Fibroblast of skin of right quadriceps (primary cell): ENCODE measurements at regions not wholly inside any gene's neighbourhood (a gene's known extent, or its start where the extent isn't known, plus 50 kb on each side); places are given as distances from the start of the nearest gene placed in this dataset.
"Not testable (repeated sequence)": the region's sequence is repeated elsewhere in the genome, so short reads cannot be mapped to it uniquely, and the experiment has no call there.

Source experiments
- DNase-seq: peaks from one replicate; pipeline ENCODE4 v3.0.0-alpha.2; 2013

- no peak for DNase-seq
Observed at GRCh38 chr1:189697113-189697512, 780.6 kb downstream of the BRINP3 start.

- no peak for DNase-seq
Observed at GRCh38 chr1:189701606-189702005, 776.1 kb downstream of the BRINP3 start.

- DNase-seq, result no peak
Observed at GRCh38 chr1:189706594-189706993, 771.1 kb downstream of the BRINP3 start.

- DNase-seq, result no peak
Observed at GRCh38 chr1:189708674-189709073, 769.0 kb downstream of the BRINP3 start.

GRCh38 chr1:189718147-189718795, 759.4 kb downstream of the BRINP3 start:
- not testable (repeated sequence) for DNase-seq

GRCh38 chr1:189726806-189727205, 750.9 kb downstream of the BRINP3 start:
- no peak for DNase-seq

- DNase-seq, result no peak
Observed at GRCh38 chr1:189751311-189751710, 726.4 kb downstream of the BRINP3 start.

- DNase-seq, result no peak
Observed at GRCh38 chr1:189752461-189752995, 725.1 kb downstream of the BRINP3 start.

GRCh38 chr1:189755100-189755499, 722.6 kb downstream of the BRINP3 start:
- DNase-seq, result not testable (repeated sequence)

- no peak for DNase-seq
Observed at GRCh38 chr1:189764391-189765320, 713.0 kb downstream of the BRINP3 start.

- peak; percentile 1 for DNase-seq
Observed at GRCh38 chr1:189769448-189769847, 708.2 kb downstream of the BRINP3 start.

- DNase-seq, result no peak
Observed at GRCh38 chr1:189774721-189775287, 702.9 kb downstream of the BRINP3 start.

- peak; percentile 79 for DNase-seq
Observed at GRCh38 chr1:189775343-189775742, 702.3 kb downstream of the BRINP3 start.

- DNase-seq, result no peak
Observed at GRCh38 chr1:189779034-189779433, 698.6 kb downstream of the BRINP3 start.

- DNase-seq, result no peak
Observed at GRCh38 chr1:189782295-189782694, 695.4 kb downstream of the BRINP3 start.

- DNase-seq, result peak; percentile 4
Observed at GRCh38 chr1:189783456-189783855, 694.2 kb downstream of the BRINP3 start.

- DNase-seq, result no peak
Observed at GRCh38 chr1:189786761-189787160, 690.9 kb downstream of the BRINP3 start.

- DNase-seq, result peak; percentile 9
Observed at GRCh38 chr1:189787201-189787600, 690.5 kb downstream of the BRINP3 start.

- no peak for DNase-seq
Observed at GRCh38 chr1:189790335-189790734, 687.3 kb downstream of the BRINP3 start.

GRCh38 chr1:189803364-189803763, 674.3 kb downstream of the BRINP3 start:
- no peak for DNase-seq

GRCh38 chr1:189804352-189804751, 673.3 kb downstream of the BRINP3 start:
- no peak for DNase-seq

GRCh38 chr1:189805735-189806134, 671.9 kb downstream of the BRINP3 start:
- no peak for DNase-seq

GRCh38 chr1:189810639-189811038, 667.0 kb downstream of the BRINP3 start:
- DNase-seq, result not testable (repeated sequence)
